Loucy (cell line): ENCODE measurements at regions not wholly inside any gene's neighbourhood (a gene's known extent, or its start where the extent isn't known, plus 50 kb on each side); places are given as distances from the start of the nearest gene placed in this dataset.

Source experiments
- CTCF ChIP-seq: fragments of 200-600 bp; sonication (generic); conservative IDR thresholded peaks from 2 replicates; pipeline ENCODE4 v1.5.1; 2014; ENCODE audit warnings: mild to moderate bottlenecking, antibody characterized with exemption, low read length
- EZH2phosphoT487 ChIP-seq: fragments of 200-600 bp; IDR thresholded peaks from 2 replicates; pipeline ENCODE4 v1.6.1; 2018; ENCODE audit warnings: antibody characterized with exemption, mild to moderate bottlenecking, moderate library complexity, borderline replicate concordance

DNA sequence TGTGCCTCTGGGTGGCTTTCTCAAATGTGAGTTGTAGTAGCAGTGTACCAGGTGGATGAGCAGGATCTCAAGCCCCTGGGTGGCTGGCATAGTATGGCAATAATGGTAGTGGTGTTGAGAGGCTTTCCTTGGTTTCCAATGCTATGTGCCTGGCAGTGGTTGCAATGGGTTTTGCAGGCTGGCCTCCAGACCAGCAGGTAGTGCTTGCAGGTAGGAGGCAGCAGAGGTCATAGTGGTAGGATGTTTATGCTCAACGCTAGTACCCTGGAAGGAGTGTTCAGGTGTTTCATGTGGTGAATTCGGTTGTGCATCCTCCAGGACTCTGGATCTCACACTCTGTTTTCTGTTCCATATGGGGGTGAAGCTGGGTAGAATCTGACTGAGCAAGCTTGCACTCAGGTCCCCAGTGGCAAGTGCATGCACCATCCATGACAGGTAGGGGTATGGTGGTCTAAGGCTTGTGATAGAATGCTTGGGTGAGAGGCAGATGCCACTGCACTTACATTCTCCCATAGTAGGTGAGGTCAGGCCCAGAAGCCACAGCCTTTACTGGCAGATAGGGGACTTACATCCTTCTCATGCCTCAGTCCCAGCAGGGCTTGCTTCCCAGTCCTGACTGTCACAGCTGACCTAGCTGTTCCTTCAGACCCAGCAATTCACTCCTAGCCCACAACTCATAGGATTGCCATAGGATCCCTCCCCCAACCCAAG lies 410.5 kb upstream of the LRRC7 start:
- TF ChIP-seq CTCF: no peak
- no peak for TF ChIP-seq EZH2phosphoT487
